ENCODE measurements at regions not wholly inside any gene's neighbourhood (a gene's known extent, or its start where the extent isn't known, plus 50 kb on each side); places are given as distances from the start of the nearest gene placed in this dataset.

DNA sequence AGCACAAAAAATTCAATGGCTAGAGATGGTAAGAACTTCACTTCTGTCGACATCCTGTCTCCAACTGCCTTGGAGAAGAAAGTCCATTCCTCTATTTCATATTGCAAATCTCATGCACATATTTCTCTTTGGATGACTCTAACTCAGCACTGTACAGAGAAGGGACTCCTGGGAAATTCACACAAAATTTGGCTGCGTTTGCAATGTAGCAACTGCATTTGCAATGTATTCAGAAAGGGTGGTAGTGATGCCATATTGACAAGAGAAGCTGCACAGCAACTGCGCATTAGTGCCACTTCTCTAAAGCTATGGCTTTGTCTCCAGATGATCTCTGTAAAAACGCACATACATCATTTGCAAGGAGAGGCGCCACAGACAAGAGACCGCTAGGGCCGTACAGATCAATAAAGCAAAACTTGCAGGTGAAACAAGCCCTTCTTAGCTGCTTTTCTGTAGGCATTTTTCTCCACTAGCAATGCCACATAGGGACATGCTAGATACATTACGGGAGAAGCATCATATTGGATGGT lies 389.5 kb downstream of the TCERG1L start:
- H3K27me3 ChIP-seq: peaks cover 0 to 33% (median 13%) of the 10 kb centered on the region in 7 donors
- 83 to 87% methylated on average over 8 of the region's 8 CpGs for WGBS, 2 donors
- DNase-seq (no peak), ATAC-seq (no peak)
- no peak overlapping the region for H3K4me3 ChIP-seq
- H3K36me3 ChIP-seq: no peaks in the 10 kb centered on the region
- no peak overlapping the region for H3K27ac ChIP-seq
- H3K9me3 ChIP-seq: peaks cover 0 to 4% (median 0%) of the 10 kb centered on the region in 11 donors
- intact Hi-C loops (cut with DNase I): no loop called here
- TF ChIP-seq, protein P1, sequence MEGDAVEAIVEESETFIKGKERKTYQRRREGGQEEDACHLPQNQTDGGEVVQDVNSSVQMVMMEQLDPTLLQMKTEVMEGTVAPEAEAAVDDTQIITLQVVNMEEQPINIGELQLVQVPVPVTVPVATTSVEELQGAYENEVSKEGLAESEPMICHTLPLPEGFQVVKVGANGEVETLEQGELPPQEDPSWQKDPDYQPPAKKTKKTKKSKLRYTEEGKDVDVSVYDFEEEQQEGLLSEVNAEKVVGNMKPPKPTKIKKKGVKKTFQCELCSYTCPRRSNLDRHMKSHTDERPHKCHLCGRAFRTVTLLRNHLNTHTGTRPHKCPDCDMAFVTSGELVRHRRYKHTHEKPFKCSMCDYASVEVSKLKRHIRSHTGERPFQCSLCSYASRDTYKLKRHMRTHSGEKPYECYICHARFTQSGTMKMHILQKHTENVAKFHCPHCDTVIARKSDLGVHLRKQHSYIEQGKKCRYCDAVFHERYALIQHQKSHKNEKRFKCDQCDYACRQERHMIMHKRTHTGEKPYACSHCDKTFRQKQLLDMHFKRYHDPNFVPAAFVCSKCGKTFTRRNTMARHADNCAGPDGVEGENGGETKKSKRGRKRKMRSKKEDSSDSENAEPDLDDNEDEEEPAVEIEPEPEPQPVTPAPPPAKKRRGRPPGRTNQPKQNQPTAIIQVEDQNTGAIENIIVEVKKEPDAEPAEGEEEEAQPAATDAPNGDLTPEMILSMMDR (IDR thresholded peaks at IDR 0.05): no peak
- no peaks in the 10 kb centered on the region for H3K4me1 ChIP-seq

DNA sequence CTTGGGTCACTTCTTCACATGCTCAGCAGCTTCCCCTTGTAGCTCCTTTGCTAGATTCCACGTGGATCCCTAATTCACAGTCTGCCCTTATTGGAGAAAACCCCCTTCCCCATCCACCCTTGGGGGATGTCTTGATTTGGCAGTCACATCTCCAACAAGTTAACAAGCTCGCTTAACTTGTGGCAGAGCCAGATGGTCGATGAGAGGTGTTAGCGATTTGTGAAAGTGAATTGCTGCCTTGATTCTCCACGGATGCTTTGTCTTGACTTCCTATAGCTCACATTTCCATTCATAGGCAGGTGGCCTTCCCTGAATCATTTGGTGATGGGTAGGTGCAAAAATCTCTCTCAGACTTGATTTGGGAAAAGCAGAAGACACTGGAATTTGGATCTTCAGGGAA lies 387.9 kb downstream of the TCERG1L start:
- TF ChIP-seq, protein P1 (IDR thresholded peaks at IDR 0.05): no peak
- Histone ChIP-seq H3K4me1 (no peaks in the 10 kb centered on the region), H3K9me3 (no peaks in the 10 kb centered on the region), H3K27me3 (peaks cover 0 to 38% (median 16%) of the 10 kb centered on the region in 7 donors), H3K4me3 (no peak overlapping the region), H3K27ac (no peak overlapping the region), H3K36me3 (no peaks in the 10 kb centered on the region)
- intact Hi-C loops (cut with DNase I): no loop called here
- DNase-seq: no peak
- no peak for ATAC-seq
- 51 to 53% methylated on average over 5 of the region's 5 CpGs for WGBS, 2 donors

DNA sequence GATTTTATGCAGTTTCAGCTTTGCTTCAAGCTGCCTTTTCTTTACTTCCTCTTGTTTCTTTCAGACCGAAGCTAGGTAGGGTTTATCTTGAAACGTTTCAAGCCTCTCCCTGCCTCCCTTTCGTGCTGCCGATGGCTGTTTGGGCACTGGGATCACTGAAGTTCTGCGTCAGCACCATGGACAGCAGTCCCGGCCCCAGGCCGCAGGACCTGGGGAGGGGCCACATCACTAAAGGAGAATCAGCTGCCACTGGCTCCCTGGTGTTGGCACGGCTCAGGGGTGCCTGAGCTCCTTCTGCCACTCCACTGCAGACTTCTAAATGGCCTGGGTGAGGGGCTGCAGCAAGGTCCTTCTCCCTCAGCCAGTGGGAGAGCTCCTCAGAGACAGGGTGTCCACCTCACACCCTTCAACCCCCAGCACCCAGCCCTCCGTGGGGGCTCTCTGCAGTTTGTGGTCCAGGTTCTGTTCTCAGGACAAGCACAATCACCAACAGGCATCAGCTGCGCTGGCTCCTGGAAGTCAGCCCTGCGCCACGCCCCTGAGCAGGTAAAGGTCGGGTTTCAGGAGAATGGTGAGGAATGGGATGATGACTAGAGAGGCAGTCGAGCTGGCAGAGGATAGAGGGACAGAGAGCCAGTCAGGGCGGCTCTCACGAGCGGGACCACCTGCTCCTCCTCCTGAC lies 387.2 kb downstream of the TCERG1L start:
- no peak overlapping the region for H3K4me3 ChIP-seq
- H3K36me3 ChIP-seq: no peaks in the 10 kb centered on the region
- H3K27ac ChIP-seq: no peak overlapping the region
- intact Hi-C loops (cut with DNase I): no loop called here
- H3K4me1 ChIP-seq: no peaks in the 10 kb centered on the region
- H3K27me3 ChIP-seq: peaks cover 0 to 43% (median 16%) of the 10 kb centered on the region in 7 donors
- TF ChIP-seq, protein P1 (IDR thresholded peaks at IDR 0.05): no peak
- H3K9me3 ChIP-seq: no peaks in the 10 kb centered on the region
- WGBS, 2 donors: 32 to 37% methylated on average over 17 of the region's 17 CpGs
- no peak for DNase-seq
- no peak for ATAC-seq

DNA sequence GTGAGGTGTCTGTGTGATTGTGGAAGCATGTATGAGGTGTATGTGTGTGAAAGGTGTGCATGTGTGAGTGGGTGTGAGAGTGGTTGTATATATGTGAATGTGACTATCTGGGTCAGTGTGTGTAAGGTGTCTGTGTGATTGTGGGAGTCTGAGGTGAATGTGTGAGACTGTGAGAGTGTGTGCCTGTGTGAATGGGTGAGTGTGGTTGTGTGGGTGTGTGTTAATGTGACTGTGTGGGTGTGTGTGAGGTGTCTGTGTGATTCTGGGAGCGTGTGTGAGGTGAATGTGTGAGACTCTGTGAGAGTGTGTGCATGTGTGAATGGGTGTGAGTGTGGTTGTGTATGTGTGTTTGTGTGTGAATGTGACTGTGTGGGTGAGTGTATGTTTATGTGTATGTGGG lies 385.1 kb downstream of the TCERG1L start:
- ATAC-seq: no peak

More for the DNA sequence above, 385.1 kb downstream of the TCERG1L start:
- Histone ChIP-seq H3K27me3 (peaks cover 0 to 56% (median 16%) of the 10 kb centered on the region in 7 donors), H3K27ac (no peak overlapping the region), H3K36me3 (no peaks in the 10 kb centered on the region), H3K4me1 (no peaks in the 10 kb centered on the region), H3K9me3 (no peaks in the 10 kb centered on the region), H3K4me3 (no peak overlapping the region)
- WGBS, 2 donors: 85 to 93% methylated on average over 1 of the region's 1 CpG
- intact Hi-C loops (cut with DNase I): no loop called here
- TF ChIP-seq, protein P1 (IDR thresholded peaks at IDR 0.05): no peak
- DNase-seq: no peak
